Daoy (cell line): ENCODE measurements at regions not wholly inside any gene's neighbourhood (a gene's known extent, or its start where the extent isn't known, plus 50 kb on each side); places are given as distances from the start of the nearest gene placed in this dataset.
"Not testable (repeated sequence)": the region's sequence is repeated elsewhere in the genome, so short reads cannot be mapped to it uniquely, and the experiment has no call there.

Source experiments
- DNase-seq: peaks from one replicate; pipeline ENCODE4 v3.0.0-alpha.2; 2015; ENCODE audit warnings: low read depth

DNA sequence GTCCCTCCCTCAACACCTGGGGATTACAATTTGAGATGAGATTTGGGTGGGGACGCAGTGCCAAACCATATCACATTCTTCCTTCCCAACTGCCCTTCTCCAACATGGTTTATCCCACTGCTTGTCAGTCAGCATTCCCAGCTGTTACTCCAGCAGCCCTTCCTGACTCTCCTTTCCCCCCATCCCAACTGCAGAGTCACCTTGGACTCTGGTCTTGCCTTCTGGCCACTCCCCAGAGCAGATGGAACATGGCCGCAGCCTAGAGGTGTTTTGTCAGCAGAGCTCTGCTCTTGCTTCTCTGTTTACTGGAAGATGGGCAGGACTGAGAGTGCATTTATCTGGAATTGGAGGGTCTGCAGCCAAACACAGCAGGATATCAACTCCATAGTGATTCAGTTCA, 51.2 kb upstream of the MEX3C start:
- DNase-seq: no peak

DNA sequence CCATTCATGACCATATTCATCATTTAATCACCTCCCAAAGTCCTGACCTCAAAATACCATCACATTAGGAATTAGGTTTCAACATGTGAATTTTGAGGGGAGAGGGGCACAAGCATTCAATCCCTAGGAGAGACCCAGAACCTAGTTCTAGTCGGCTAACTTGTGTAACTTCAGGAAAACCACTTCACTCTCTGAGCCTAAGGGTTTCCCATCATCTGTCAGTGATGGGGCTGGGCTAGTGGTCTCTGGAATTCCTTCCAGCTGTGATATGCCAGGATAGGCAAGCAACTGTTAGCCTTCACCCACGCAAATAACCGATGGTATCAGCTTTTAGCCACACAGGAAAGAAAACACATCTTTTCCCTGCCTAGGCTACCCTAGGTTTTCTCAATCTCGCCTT, 52.5 kb upstream of the MEX3C start:
- no peak for DNase-seq

DNA sequence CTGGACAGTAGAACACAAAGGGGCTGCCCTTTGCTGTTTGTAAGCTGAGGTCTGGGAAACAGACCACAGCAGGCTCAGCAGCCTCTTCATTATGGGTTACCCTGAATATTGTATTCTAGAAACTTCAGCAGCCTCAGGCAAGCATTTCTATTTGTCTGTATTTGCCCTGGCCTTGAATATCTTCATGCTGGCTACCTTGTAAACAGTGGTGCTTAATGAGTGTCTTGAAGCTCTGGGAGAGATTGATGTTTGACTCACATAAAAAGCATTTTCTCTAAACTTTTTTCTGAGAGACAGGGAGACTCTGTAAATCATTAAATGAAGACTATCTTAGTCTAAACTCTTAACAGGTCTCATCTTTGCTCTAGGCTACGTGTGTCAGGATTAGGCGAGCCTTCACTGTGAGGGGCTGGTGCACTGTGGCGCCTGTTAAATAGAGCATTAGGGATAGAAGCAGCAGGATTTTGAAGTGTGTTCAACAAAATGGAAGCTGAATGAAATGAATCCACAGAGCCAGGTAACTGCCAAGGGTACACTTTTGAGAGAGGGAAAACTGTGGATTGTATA, 53.1 kb upstream of the MEX3C start:
- DNase-seq: no peak

DNA sequence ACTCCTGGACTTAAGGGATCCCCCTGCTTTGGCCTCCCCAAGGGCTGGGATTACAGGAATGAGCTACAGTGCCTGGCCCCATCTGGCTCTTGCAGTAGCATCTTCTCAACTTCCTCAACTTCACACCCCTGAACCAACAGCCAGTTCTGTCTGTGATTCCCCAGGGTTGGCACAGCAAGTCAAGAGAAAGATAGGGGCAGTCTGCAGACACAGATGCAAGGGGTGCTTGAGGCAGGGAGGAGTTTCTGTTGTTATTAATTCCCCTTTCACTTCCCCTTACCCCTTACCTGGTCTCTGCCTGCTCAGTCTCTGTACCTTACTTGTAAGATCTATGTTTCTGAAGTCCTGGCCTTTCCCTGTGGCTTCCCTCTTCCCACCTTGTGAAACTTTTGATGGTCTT, 54.1 kb upstream of the MEX3C start:
- no peak for DNase-seq

DNA sequence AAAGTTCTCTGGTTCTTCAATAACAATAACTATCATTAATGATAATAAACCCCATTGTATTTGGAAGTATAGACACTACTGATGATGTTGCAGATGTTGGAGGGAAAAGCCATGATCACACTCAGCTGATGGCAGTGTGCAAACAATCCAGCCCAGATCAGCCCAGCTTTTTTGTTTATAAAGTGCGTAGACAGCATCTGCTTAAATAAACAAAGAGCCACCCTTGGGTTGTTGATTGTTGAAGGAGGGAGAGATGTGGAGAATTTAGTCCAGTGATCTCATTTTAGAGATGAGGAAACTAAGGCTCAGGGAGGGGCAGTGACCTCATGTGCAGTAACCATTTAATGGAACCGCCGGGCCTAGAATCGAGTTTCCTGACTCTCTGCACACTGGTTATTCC, 56.0 kb upstream of the MEX3C start:
- no peak for DNase-seq

DNA sequence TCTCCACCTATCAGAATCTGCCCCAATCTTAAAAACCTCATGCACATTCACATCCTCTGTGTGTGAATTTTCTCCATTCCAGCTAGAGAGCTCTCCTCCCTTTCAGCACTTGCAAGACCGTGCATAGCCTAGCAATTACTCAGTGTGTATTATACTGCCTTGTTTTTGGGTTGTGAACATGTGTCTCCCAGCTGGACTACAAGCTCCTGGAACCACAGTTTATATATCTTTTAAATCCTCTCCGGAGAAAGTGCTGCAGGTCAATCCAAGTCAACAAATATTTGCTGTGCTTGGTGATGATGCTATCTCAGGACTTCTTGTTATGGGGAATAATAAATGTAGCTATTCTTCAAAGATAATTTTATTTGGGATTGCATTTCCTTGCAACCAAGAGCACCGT, 58.2 kb upstream of the MEX3C start:
- DNase-seq: no peak

DNA sequence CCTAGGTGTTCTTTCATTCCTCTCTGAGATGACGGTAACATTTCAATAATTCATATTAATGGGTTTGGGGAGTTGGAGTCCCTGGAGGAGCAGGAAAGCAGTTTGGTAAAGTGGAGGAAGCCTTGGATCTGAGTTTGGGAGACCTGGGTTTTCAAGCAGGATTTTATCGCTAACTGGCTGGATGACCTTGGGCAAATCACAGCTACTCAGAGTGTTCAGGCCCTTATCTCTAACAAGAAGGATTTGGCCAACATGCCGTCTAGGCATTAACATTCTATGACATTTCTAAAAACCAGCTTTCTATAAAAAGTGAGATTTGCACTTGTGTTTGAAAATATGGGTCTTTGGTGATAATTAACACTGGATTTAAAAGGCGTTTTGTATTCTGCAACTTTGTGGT, 59.7 kb upstream of the MEX3C start:
- no peak for DNase-seq

DNA sequence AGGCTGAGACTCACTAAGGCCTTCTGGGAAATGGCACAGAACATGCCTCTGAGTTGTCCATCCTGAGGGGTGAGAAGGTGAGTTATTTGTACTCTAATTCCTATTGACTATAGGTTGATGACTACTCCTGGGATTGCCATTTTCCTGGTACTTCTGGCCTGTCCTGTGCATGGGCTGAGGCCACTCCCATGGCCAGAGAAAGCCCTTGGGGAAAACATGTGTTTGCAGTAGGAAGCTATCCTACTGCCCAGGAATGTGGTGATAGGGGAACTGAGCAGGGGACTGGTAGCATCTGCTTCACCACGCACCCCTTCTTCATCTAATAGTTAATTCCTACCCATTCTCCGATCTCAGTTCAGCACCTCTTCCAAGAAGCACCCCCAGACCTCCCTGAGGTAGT, 62.6 kb upstream of the MEX3C start:
- DNase-seq: no peak

DNA sequence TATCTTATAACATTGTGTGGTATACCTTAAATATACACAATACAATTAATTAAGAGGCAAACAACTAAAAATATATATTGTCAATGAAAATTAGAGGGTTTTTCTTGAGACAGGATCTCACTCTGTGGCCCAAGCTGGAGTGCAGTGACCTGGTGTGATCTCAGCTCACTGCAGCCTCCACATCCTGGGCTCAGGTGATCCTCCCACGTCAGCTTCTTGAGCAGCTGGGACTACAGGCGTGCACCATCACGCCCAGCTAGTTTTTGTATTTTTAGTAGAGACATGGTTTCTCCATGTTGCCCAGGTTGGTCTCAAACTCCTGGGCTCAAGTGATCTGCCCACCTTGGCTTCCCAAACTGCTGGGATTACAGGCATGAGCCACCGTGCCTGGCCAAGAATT, 68.6 kb upstream of the MEX3C start:
- DNase-seq: not testable (repeated sequence)

DNA sequence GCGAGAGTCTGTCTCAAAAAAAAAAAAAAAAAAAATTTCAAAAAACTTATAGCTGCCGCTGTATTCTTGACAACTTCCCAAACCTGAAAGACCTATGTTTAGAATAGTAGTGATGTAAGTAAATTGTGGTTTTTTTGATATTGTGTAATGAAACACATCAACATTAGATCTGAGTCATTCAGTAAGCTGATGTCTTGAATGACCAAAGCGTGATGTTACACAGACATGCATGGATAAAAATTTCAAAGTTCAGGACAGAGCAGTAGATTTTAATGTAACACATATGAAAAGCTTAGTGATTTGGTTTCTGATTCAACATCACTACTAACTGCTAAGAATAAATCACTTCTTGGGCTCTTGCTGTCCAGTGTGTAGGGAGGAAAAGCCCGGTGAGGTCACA, 69.3 kb upstream of the MEX3C start:
- no peak for DNase-seq

DNA sequence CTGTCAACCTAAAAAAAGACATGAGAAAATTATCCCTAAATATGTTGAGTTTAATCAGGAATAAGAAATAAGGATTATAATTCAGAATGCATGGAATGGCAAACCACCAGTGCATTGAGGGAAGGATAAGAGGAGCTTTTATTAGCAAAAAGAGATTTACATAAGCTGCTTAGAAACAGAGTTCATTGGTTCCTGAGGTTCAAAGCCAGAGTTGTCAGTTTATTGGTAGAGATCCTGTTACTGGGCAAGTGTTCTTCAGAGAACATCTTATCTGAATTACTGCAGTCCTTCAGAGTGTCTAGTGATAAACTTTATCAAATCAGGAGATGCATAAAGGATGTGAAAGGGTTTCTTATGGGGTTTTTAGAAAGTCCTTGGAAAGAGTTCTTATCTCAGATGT, 76.0 kb upstream of the MEX3C start:
- no peak for DNase-seq

DNA sequence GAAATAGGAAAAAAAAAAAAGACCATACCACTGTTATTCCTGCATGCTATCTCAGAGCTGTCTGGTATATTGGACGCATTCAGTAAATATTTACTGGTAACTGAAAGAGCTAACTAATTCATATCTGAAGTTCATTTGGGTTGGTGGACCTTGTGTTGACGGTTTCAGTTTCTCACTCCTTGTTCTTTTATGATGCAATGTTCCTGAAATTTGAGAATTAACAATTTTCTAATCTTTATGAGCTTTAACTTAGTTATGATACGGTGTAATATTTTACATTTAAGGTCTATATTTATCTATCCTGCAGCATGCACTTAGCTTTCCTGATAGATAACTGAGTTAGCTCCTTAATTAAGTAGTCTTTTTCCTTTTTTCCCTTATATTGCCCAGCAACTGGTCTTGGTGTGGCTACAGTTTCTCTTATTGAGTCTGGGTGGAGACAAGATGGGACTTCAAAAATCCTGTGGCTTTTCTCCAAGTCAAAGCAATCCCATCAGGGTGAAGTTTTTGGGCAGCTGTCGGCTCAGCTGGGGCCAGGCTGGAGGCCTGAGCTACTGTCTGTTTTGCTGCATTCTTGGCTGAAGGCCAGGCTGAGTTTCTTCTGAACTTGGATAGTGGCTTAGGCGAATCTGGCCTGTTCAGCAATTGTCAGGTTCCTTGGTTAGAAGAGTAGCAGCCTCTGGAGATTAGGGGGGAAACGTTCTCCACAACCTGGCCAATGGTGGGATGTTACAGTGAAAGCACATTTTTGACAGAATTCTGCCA, 78.4 kb upstream of the MEX3C start:
- no peak for DNase-seq

DNA sequence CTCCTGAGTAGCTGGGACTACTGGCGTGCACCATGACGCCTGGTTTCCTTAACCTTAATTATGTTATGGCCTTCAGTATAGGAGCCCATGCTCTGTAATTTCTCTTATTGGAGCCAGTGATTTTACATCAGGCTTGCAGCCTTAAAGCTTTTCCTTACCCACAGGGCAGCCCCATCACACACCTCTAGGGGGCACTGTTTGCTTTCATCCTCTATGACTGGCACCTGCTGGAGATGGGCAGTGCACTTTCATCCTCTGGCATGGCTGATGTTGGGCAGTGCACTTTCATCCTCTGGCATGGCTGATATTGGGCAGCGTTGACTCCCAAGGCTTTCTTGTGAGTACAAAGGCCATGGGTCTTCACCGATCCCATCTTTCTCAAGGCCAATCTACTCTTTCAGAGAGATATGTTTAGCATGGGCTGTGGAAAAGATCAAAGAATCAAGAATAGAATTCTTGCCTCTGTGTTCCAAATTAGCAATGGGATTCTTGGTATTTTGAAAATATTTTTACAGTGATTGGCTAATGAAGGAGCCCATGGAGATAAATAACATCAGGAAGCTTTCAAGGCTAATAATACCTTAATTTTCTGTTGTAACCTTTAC, 80.7 kb upstream of the MEX3C start:
- no peak for DNase-seq

DNA sequence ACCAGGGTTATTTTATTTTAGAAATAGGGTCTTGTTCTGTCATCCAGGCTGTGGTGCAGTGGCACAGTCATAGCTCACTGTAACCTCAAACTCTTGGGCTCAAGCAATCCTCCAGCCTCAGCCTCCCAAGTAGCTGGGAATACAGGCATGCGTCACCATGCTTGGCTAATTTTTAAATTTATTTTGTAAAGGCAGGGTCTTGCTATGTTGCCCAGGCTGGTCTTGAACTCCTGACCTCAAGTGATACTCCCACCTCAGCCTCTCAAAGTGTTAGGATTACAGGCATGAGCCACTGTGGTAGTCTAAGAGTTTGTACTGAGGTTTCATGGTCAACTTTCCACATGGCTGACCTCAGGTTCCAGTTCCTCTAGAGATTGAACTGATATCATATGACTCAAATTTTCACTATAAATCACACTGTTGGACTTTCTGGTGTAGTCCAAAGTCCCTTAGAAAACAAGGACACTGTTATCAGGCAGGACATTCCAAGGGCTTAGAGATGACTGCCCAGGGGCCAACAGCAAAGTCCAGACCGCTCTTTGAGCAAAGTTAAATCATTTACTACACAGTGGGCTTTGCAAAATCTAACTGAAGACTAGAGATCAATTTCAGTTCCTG, 82.0 kb upstream of the MEX3C start:
- DNase-seq: no peak

DNA sequence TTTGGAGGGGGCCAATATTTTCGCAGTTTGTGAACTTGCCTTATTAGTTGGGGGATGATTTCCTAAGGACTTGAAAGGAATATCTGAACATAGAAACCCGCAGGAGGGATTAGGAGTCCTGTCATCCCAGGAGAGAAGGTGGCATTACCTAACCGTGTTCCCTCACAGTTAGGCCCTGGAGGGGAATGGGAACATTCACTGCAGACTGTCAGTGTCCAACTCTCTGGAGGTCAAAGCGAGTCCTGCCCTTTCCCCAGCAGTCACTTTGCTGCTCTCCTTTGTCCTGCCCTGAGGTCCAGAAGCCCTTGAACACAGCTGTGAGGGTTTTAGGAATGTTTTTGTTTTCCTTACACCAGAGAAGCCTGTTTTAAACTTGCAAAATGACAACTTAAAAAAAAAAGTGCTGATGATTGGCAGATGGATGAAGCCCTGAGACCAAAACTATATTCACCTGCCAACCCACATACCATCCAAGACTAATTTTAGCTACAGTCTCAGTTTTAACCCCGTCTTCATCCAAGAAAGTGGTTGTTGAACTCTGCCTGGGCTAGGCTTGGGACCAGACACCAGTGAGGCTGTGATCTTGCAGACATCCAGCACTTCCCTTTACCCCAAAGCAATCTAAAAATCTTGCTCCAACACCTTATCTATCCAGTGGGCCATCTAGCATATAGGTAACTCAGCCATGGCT, 90.5 kb upstream of the MEX3C start:
- no peak for DNase-seq

DNA sequence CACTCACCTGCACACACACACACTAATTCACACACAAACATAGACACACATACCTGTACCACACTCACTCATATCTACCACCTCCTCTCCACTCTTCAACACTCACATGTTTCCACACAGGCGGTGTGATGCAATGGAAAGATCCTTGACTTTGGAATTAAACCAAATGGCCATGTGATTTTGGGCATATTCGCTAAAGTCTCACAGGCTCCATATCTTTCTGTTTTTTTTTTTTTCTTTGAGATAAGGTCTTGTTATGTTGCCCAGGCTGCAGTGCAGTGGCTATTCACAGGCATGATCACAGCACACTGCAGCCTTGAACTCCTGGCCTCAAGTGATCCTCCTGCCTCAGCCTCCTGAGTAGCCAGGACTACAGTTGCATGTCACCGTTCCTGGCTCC, 91.1 kb upstream of the MEX3C start:
- no peak for DNase-seq

DNA sequence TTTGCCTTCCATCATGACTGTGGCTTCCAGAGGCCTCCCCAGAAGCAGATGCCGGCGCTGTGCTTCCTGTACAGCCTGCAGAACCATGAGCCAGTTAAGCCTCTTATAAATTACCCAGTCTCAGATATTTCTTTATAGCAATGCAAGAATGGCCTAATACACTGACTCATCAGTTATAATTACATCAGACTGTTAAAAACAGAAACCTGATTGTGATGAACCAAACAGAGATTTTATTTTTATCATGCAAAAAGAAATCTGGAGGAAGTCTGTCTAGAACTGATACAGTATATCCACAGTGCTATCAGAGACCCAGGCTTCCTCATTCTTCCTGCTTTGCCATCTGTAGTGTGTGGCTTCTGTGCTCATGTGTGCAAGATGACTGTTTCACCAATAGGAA, 93.4 kb upstream of the MEX3C start:
- no peak for DNase-seq

DNA sequence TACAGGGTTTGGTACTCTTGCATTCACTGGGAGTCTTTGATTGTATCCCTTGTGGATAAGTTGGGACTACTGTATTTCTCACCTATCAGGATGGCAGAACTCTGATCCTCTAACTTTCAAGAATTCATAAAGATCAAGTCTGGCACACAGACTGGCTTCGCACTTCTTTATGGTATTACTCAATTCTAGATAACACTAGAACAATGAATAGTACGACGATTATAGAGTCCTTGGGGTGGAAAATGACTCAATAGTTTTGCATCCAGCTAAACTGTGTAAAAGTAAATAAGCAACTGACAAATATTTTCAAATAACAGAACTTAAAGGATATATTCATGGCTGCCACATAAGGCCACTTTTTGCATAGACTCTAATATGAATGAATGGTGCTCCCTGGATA, 103.4 kb upstream of the MEX3C start:
- no peak for DNase-seq

DNA sequence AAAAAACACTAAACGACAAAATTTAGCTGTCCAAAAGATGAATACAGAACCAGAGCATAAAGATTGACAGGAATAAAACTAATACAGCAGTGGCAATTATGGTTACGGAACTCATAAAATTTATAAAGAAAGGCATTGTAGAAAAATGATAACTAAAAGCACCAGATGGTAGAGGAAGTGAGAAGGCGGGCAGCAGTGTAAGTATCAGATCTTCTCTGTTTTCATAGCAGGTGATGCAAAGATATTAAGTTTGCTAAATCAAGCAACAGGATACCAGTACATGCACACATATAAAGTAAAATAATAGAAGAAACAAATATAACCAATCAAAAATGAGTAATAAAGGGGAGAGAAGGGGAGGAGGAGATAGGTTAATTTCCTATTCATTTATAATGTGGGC, 103.9 kb upstream of the MEX3C start:
- DNase-seq: no peak

DNA sequence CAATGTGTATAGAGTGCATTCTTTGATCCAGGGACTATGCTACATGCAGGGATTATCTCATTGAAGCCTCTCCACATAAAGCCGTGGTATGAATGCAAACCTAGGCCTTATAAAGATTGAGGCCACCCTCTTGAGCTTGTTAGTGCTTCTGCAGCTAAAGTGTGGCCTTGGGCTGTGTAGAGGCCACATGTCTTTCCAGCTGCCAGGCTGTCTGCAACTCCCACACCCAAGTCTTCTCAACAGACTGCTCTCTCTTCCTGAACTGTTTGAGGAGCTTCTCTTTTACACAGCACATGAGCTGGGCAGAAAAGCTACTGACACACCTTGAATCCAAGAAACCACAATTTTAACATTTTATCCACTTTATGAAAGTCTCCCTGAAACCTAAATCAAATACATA, 119.2 kb upstream of the MEX3C start:
- no peak for DNase-seq

DNA sequence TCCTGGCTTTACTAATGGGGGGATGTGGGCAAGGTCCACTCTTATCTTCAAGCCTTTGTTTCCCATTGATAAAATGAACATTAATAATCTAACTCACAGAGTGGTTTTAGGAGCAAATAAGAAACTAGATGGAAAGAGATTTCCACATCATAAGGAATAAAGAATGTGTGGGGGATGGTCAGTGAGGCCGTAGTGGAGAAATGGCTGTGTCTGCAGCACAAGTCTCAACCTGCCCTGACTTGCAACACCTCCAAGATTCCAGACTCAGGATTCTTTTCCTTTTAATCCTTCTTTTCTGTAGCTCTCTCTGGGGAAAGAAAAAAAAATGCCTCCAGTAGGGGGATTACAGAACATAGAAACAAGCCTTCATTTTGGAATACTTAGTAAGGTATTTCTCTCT, 124.2 kb upstream of the MEX3C start:
- DNase-seq: no peak

DNA sequence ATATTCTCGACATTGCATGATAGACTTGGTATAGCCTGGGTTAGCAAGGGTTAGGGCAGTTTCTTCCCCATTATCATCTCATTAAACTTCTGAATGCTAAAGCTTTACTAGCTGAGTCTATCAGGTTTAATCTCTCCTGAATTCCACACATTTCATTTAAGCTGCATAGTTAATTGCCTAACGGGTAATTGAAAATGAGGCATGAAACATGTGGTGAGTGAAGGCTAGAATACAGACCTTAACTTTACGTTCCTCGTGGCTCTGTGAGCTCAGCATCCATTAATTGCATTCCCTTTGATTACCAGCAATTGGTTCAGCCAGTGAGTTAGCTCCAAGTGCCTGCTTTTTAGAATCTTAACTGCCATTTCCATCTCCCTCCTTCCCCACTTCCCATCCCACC, 126.5 kb upstream of the MEX3C start:
- DNase-seq: no peak

DNA sequence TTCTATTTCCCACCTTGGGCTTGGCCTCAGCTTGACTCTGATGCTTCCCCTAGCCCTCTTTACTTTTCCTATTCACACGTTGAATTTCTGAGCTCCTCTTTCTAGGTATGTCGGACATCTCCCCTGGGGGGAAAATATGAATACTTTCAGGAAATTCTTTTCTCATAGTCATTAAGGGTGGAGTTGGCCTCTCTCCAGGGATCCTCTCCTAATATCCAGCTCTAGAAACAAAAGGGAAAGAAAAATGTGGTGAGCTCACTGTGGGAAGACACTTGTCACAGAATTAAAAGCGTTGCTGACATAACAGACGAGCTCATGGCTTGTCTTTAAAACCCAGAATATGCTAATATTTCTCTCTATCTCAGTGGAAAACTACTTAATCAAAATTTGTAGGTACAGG, 132.7 kb upstream of the MEX3C start:
- DNase-seq: no peak
